ENCODE measurements at regions not wholly inside any gene's neighbourhood (a gene's known extent, or its start where the extent isn't known, plus 50 kb on each side); places are given as distances from the start of the nearest gene placed in this dataset.
A peak's percentile ranks its signal among the peaks of the same experiment; 100 is the strongest.
"Not testable (repeated sequence)": the region's sequence is repeated elsewhere in the genome, so short reads cannot be mapped to it uniquely, and the experiment has no call there.

GRCh38 chr9:71506821-71507220, 261.5 kb downstream of the CEMIP2 start:
- DNase-seq (ENCODE audit: low spot score) = no peak

GRCh38 chr9:71504636-71505035, 263.7 kb downstream of the CEMIP2 start:
- no peak for DNase-seq (ENCODE audit: low spot score)

- no peak for DNase-seq (ENCODE audit: low spot score)
Measured at GRCh38 chr9:71498691-71499090, 269.6 kb downstream of the CEMIP2 start.

GRCh38 chr9:71490810-71491209, 277.5 kb downstream of the CEMIP2 start:
- DNase-seq (ENCODE audit: low spot score) = no peak

- no peak for DNase-seq (ENCODE audit: low spot score)
Measured at GRCh38 chr9:71487061-71487460, 281.3 kb downstream of the CEMIP2 start.

GRCh38 chr9:71485326-71485725, 283.0 kb downstream of the CEMIP2 start:
- no peak for DNase-seq (ENCODE audit: low spot score)

- no peak for DNase-seq (ENCODE audit: low spot score)
Measured at GRCh38 chr9:71483436-71483835, 284.9 kb downstream of the CEMIP2 start.

- no peak for DNase-seq (ENCODE audit: low spot score)
Measured at GRCh38 chr9:71479621-71480020, 288.7 kb downstream of the CEMIP2 start.

GRCh38 chr9:71472400-71472799, 295.9 kb downstream of the CEMIP2 start:
- DNase-seq (ENCODE audit: low spot score) = no peak

GRCh38 chr9:71465392-71465791, 302.9 kb downstream of the CEMIP2 start:
- DNase-seq (ENCODE audit: low spot score) = no peak

- DNase-seq (ENCODE audit: low spot score) = no peak
Measured at GRCh38 chr9:71459082-71459481, 309.2 kb downstream of the CEMIP2 start.

GRCh38 chr9:71446473-71447411, 321.6 kb downstream of the CEMIP2 start:
- peak; percentile 43 for DNase-seq (ENCODE audit: low spot score)

GRCh38 chr9:71446106-71446472, 322.2 kb downstream of the CEMIP2 start:
- no peak for DNase-seq (ENCODE audit: low spot score)

- no peak for DNase-seq (ENCODE audit: low spot score)
Measured at GRCh38 chr9:71442937-71443336, 321.5 kb upstream of the TRPM3 start.

GRCh38 chr9:71441266-71441665, 319.8 kb upstream of the TRPM3 start:
- DNase-seq (ENCODE audit: low spot score) = no peak

- no peak for DNase-seq (ENCODE audit: low spot score)
Measured at GRCh38 chr9:71431931-71432330, 310.5 kb upstream of the TRPM3 start.

- DNase-seq (ENCODE audit: low spot score) = not testable (repeated sequence)
Measured at GRCh38 chr9:71407341-71407740, 285.9 kb upstream of the TRPM3 start.

GRCh38 chr9:71403106-71403505, 281.7 kb upstream of the TRPM3 start:
- DNase-seq (ENCODE audit: low spot score) = no peak

GRCh38 chr9:71393005-71393404, 271.6 kb upstream of the TRPM3 start:
- no peak for DNase-seq (ENCODE audit: low spot score)

GRCh38 chr9:71384343-71384742, 262.9 kb upstream of the TRPM3 start:
- DNase-seq (ENCODE audit: low spot score) = no peak

- DNase-seq (ENCODE audit: low spot score) = no peak
Measured at GRCh38 chr9:71383308-71383940, 262.0 kb upstream of the TRPM3 start.

GRCh38 chr9:71368157-71368556, 246.7 kb upstream of the TRPM3 start:
- no peak for DNase-seq (ENCODE audit: low spot score)

- DNase-seq (ENCODE audit: low spot score) = no peak
Measured at GRCh38 chr9:71364186-71364955, 242.9 kb upstream of the TRPM3 start.

Measured in activated CD4-positive, alpha-beta T cell treated with anti-CD3 and anti-CD28 coated beads, Interleukin-2, Interleukin-4, amounts not matched to agents 100 ng/mL and 50 ng/mL, durations not matched to agents 16 hours and 8 hours (primary cell).